Transverse colon (tissue), 4 donors: ENCODE measurements at regions not wholly inside any gene's neighbourhood (a gene's known extent, or its start where the extent isn't known, plus 50 kb on each side); places are given as distances from the start of the nearest gene placed in this dataset.

Experiments
- DNase-seq: peaks from one replicate; pipeline ENCODE4 v3.0.0-alpha.2; 2019
- H3K27ac ChIP-seq, 4 donors: fragments of 200-600 bp; sonication (generic); 2 replicates each; pipeline ENCODE4 v1.5.1; 2016 to 2018; ENCODE audit warnings: inconsistent platforms in 4 of 4
- H3K27me3 ChIP-seq: fragments of 200-600 bp; sonication (generic); 2 replicates; pipeline ENCODE4 v1.5.1; 2017; ENCODE audit warnings: inconsistent platforms
- H3K36me3 ChIP-seq, 4 donors: fragments of 200-600 bp; sonication (generic); 2 replicates each; pipeline ENCODE4 v1.5.1; 2017 to 2019; ENCODE audit warnings: inconsistent platforms in 4 of 4
- H3K4me1 ChIP-seq, 4 donors: fragments of 200-600 bp; sonication (generic); 2 replicates each; pipeline ENCODE4 v1.5.1; 2017 to 2020; ENCODE audit warnings: inconsistent platforms in 4 of 4
- H3K4me3 ChIP-seq, 4 donors: fragments of 200-600 bp; sonication (generic); 1 replicate in 1 of 4; 2 replicates in 3 of 4; pipeline versions ENCODE4 v1.5.1 to v1.6.1; 2017 to 2019; ENCODE audit warnings: inconsistent platforms in 4 of 4
- H3K9me3 ChIP-seq, 2 donors: fragments of 200-600 bp; sonication (generic); 2 replicates each; pipeline ENCODE4 v1.5.1; 2017 to 2019; ENCODE audit warnings: inconsistent platforms in 2 of 2
- EP300 ChIP-seq: sonication (generic); formaldehyde crosslinking; IDR thresholded peaks from one replicate; pipeline ENCODE4 v1.6.1; 2017; ENCODE audit warnings: antibody characterized with exemption, low read depth
- POLR2A ChIP-seq: fragments of 450-650 bp; IDR thresholded peaks from one replicate; pipeline ENCODE4 v1.6.1; 2016; ENCODE audit warnings: antibody characterized with exemption, mild to moderate bottlenecking, moderate library complexity
- POLR2AphosphoS5 ChIP-seq, 3 donors: sonication (generic); formaldehyde crosslinking; IDR thresholded peaks; one replicate each; pipeline ENCODE4 v1.6.1; 2016; ENCODE audit warnings: antibody characterized with exemption in 3 of 3
- WGBS, 2 donors: methylation state at CpG; one replicate each; pipeline ENCODE4 v1.1.5; 2018; ENCODE audit warnings: low coverage in 1 of 2; 5-methylcytosine and 5-hydroxymethylcytosine counted together
- in situ Hi-C, 4 donors: fragments of 200-750 bp; cut with MboI; loops; one replicate each; pipeline versions ENCODE4 v1.15.0 to v1.15.1; 2017; ENCODE audit warnings: low sequenced_read_pairs in 3 of 4, low pct_ligation_motif_present in 1 of 4, low pct_unique_long_range_greater_than_20kb in 1 of 4
- intact Hi-C: fragments of 100-400 bp; cut with DNase I; formaldehyde crosslinking; loops from one replicate; pipeline ENCODE4 v1.15.1; 2023; ENCODE audit warnings: low total_unique reads
- TF ChIP-seq, protein P1 (sequence below), 5 experiments: fragments of 200-600 bp in 3 of 5; fragments of 450-650 bp in 2 of 5; sonication (generic) in 3 of 5; IDR thresholded peaks; 1 replicate in 2 of 5; 2 replicates in 3 of 5; pipeline ENCODE4 v1.5.1; 2016 to 2017; ENCODE audit warnings: antibody characterized with exemption in 5 of 5, inconsistent platforms in 3 of 5, mild to moderate bottlenecking in 2 of 5, moderate library complexity in 1 of 5

DNA sequence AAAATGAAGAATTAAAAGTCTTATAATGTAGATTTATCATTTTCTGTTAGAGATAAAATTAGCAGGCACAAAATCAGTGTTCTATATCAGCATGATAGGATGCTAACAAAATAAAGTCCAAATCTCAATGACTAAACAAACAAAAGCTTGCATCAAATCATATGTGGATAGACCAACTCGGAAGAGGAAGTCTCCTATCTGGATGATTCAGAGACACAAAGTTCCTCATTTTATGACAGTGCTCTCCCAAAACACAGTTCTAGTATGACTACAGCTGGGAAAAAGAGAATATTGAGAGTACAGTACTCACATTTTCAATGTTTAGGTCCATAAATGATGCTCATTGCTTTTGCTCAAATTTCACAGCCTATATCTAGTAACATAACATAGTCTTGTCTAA lies 376.1 kb upstream of the CTSO start:
- no peak for DNase-seq

DNA sequence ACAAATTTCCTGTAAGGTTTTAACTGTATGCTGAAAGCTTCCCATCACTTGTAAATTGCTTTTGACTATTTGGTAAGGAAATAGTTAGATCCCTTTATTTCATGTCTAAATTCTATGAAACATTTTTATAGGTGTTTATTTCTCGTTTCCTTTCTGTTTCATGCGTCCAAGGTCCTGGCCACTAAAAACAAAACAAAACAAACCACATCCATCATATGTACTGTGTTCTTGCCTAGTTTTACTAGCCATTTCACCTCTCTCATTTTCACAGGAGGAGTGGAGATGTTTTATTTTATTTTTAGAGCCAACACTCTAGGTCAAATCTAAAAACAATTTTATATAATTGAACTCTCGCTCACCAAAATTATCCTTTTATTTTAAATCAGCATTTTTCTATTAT lies 375.2 kb upstream of the CTSO start:
- WGBS, 2 donors: 51 to 68% methylated on average over 3 of the region's 3 CpGs
- no peaks in the 10 kb centered on the region for H3K27me3 ChIP-seq
- intact Hi-C loops: no loop called here
- H3K4me3 ChIP-seq: no peak overlapping the region
- H3K36me3 ChIP-seq: no peaks in the 10 kb centered on the region
- no peak for TF ChIP-seq POLR2AphosphoS5 (IDR thresholded peaks at IDR 0.05)
- TF ChIP-seq EP300: no peak
- in situ Hi-C loops: no loop called here
- no peaks in the 10 kb centered on the region for H3K9me3 ChIP-seq
- H3K4me1 ChIP-seq: peaks cover 0 to 16% (median 2%) of the 10 kb centered on the region in 4 donors
- H3K27ac ChIP-seq: no peak overlapping the region
- no peak for DNase-seq

More for the DNA sequence above, 376.1 kb upstream of the CTSO start:
- no peak overlapping the region for H3K4me3 ChIP-seq
- H3K4me1 ChIP-seq: peaks cover 0 to 16% (median 2%) of the 10 kb centered on the region in 4 donors
- peak overlapping the region in 2 of 4 donors; percentile 2 to 15 for H3K27ac ChIP-seq
- in situ Hi-C loops (no loop called here), intact Hi-C loops (no loop called here)
- H3K27me3 ChIP-seq: no peaks in the 10 kb centered on the region
- WGBS, 2 donors: 17 to 36% methylated on average over 1 of the region's 1 CpG
- H3K9me3 ChIP-seq: no peaks in the 10 kb centered on the region
- TF ChIP-seq, protein P1, sequence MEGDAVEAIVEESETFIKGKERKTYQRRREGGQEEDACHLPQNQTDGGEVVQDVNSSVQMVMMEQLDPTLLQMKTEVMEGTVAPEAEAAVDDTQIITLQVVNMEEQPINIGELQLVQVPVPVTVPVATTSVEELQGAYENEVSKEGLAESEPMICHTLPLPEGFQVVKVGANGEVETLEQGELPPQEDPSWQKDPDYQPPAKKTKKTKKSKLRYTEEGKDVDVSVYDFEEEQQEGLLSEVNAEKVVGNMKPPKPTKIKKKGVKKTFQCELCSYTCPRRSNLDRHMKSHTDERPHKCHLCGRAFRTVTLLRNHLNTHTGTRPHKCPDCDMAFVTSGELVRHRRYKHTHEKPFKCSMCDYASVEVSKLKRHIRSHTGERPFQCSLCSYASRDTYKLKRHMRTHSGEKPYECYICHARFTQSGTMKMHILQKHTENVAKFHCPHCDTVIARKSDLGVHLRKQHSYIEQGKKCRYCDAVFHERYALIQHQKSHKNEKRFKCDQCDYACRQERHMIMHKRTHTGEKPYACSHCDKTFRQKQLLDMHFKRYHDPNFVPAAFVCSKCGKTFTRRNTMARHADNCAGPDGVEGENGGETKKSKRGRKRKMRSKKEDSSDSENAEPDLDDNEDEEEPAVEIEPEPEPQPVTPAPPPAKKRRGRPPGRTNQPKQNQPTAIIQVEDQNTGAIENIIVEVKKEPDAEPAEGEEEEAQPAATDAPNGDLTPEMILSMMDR (IDR thresholded peaks at IDR 0.05): no peak
- TF ChIP-seq POLR2A: no peak
- TF ChIP-seq POLR2AphosphoS5 (IDR thresholded peaks at IDR 0.05): no peak
- no peak for TF ChIP-seq EP300
- no peaks in the 10 kb centered on the region for H3K36me3 ChIP-seq

DNA sequence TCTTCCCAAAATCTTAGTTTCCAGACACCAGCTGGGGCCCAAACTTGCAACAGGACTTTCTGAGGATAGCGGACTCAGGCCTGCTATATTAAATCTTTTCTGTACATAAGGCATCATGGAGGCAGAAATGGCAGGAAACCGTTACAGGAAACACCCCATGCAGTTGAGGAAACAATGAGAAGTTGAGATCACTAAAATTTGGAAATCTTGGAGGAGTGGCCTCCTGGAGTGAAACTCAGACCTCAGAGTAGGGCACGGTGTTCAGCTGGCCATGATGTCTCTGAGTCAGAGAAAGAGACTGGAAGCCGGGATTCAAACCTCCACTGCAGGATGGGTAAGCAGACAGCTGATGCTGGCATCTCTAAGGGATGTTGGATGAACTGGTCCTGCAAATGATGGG lies 372.6 kb upstream of the CTSO start:
- intact Hi-C loops: no loop called here
- Histone ChIP-seq H3K36me3 (no peaks in the 10 kb centered on the region), H3K4me1 (peaks cover 0 to 16% (median 2%) of the 10 kb centered on the region in 4 donors), H3K4me3 (no peak overlapping the region), H3K27ac (no peak overlapping the region), H3K27me3 (no peaks in the 10 kb centered on the region), H3K9me3 (no peaks in the 10 kb centered on the region)
- in situ Hi-C loops: no loop called here
- WGBS, 2 donors: 79 to 83% methylated on average over 1 to 4 of the region's 4 CpGs
- no peak for DNase-seq
- TF ChIP-seq POLR2AphosphoS5 (IDR thresholded peaks at IDR 0.05) (no peak), POLR2A (no peak), EP300 (no peak)
- TF ChIP-seq, protein P1 (IDR thresholded peaks at IDR 0.05): no peak

DNA sequence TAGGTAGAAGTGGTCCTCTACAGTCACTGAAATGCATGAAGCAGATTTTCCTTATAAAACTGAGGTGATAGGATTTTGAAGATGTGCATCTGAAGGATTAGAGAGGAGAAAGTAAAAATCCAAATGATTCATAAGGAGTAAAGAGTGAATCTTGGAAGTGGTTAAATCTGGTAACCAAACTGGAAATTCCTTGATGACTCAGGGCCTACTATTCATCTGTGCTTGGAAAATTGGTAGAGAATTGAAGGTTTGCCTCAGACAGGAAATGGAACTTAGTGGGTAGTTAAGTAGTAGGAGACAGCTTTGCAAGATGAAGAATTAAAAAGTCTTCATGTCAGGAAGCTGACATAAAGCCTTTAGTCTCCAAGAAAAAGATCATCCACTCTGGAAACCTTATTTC lies 368.9 kb upstream of the CTSO start:
- no peak overlapping the region for H3K4me3 ChIP-seq
- H3K4me1 ChIP-seq: no peaks in the 10 kb centered on the region
- no peak for DNase-seq
- no peak overlapping the region for H3K27ac ChIP-seq
- H3K9me3 ChIP-seq: no peaks in the 10 kb centered on the region
- H3K36me3 ChIP-seq: no peaks in the 10 kb centered on the region
- in situ Hi-C loops: no loop called here
- intact Hi-C loops: no loop called here
- TF ChIP-seq, protein P1 (IDR thresholded peaks at IDR 0.05): no peak
- TF ChIP-seq EP300: no peak
- no peak for TF ChIP-seq POLR2A
- TF ChIP-seq POLR2AphosphoS5 (IDR thresholded peaks at IDR 0.05): no peak
- H3K27me3 ChIP-seq: no peaks in the 10 kb centered on the region

DNA sequence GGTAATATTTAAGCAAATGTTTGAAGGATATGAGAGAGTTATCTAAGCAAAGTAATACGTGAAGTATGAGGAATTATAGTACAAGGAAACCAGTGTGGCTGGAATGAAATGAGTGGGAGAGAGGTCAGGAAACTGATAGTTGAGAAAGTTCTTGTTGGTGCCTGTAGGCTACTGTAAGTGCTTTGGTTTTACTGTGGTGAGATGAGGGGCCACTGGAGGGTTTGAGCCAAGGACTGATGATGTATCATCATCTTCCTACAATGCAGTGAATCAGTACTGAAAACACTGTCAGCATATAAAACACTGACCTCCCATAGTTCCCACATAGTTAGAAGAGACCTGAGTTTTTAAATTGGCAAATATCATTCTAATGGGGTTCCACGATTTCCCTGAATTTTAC lies 367.5 kb upstream of the CTSO start:
- no peak overlapping the region for H3K27ac ChIP-seq
- TF ChIP-seq POLR2A: no peak
- TF ChIP-seq POLR2AphosphoS5 (IDR thresholded peaks at IDR 0.05): no peak
- TF ChIP-seq EP300: no peak
- TF ChIP-seq, protein P1 (IDR thresholded peaks at IDR 0.05): no peak
- in situ Hi-C loops: no loop called here
- 77 to 88% methylated on average over 2 of the region's 2 CpGs for WGBS, 2 donors
- H3K4me3 ChIP-seq: no peak overlapping the region
- H3K36me3 ChIP-seq: no peaks in the 10 kb centered on the region
- no peak for DNase-seq
- intact Hi-C loops: no loop called here
- H3K9me3 ChIP-seq: no peaks in the 10 kb centered on the region
- no peaks in the 10 kb centered on the region for H3K27me3 ChIP-seq
- no peaks in the 10 kb centered on the region for H3K4me1 ChIP-seq
